ENCODE measurements at regions not wholly inside any gene's neighbourhood (a gene's known extent, or its start where the extent isn't known, plus 50 kb on each side); places are given as distances from the start of the nearest gene placed in this dataset.

DNA sequence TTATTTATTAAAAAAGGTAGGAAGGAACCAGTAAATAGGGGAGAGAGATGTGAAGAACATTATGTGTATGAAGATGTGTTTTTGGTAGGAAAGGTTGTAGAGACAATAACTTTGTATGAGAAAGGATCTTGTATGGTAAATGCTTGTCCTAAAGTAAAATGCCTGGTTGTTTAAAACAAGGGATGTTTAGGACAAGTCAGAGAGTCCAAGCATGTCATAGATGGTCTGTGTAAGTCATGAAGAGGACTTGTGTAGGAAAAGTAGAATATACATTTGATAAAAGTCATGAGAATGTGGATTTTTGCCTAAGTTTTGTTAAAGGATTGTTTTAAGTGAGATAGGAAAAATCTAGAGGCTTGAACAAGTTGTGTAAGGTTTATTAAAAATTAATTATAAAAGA lies 325.1 kb downstream of the CDH26 start:
- intact Hi-C loops (cut with DNase I), result no loop called here
- DNase-seq (no peak), ATAC-seq (ENCODE audit: poor library complexity) (no peak)

DNA sequence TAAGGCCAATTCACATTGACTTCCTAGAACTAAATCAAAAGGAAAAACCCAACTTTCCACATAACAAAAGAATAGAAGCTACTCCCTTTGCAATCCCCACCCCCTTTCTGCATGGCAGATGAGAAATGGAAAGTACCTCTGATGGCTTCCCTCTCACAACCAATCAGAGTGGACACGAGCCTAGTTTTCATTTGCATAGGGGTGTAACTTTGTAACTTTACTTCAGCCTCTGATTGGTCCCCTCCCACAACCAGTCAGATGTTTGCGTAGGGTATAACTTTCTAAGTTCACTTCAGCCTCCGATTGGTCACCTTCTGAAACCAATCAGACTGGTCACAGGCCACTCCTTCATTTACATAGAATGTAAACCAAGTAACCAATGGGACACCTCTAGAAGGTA lies 328.5 kb downstream of the CDH26 start:
- intact Hi-C loops (cut with DNase I), result no loop called here
- no peak for DNase-seq
- ATAC-seq (ENCODE audit: poor library complexity), result no peak

DNA sequence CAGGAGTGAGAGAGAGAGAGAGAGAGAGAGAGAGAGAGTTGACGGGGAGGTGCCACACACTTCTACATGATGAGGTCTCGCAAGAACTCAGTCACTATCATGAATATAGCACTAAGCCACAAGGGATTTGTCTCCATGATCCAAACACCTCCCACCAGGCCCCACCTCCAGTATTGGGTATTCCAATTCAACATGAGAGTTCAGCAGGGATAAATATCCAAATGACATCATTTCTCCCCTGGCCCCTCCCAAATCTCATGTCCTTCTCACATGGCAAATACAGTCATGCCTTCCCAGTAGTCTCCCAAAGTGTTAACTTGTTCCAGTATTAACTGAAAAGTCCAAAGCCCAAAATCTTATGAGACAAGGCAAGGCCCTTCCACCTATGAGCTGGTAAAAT lies 330.7 kb downstream of the CDH26 start:
- DNase-seq, result no peak

GRCh38 chr20:60292001-60292520 lies 333.8 kb downstream of the CDH26 start:
- ATAC-seq (ENCODE audit: poor library complexity), result no peak
- intact Hi-C loops (cut with DNase I), result no loop called here
- no peak for DNase-seq

More for the DNA sequence above, 330.7 kb downstream of the CDH26 start:
- no peak for ATAC-seq (ENCODE audit: poor library complexity)
- intact Hi-C loops (cut with DNase I), result no loop called here

- no peak for DNase-seq
- intact Hi-C loops (cut with DNase I), result no loop called here
- ATAC-seq (ENCODE audit: poor library complexity), result no peak
These were observed 336.4 kb downstream of the CDH26 start for GRCh38 chr20:60294632-60295031.

DNA sequence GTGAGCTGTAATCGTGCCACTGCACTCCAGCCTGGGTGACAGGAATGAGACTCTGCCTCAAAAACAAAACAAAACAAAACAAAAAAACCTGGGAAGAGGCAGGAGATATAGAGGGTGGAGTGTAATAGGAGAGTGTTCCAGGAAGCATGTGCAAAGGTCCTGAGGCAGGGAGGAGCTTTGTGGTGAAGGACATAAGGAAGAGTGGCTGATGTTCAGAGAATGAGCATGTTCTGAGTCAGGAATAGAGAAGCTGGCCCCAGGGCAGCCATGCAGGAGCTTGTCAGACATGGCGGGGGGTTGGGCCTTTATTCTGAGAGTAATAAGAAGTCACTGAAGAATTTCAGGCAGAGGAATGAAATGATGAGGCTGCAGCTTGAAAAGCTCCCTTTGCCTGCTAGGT lies 337.0 kb downstream of the CDH26 start:
- DNase-seq (no peak), ATAC-seq (ENCODE audit: poor library complexity) (no peak)
- intact Hi-C loops (cut with DNase I), result no loop called here

GRCh38 chr20:60297649-60298048 lies 339.4 kb downstream of the CDH26 start:
- DNase-seq (no peak), ATAC-seq (ENCODE audit: poor library complexity) (no peak)
- intact Hi-C loops (cut with DNase I), result no loop called here

DNA sequence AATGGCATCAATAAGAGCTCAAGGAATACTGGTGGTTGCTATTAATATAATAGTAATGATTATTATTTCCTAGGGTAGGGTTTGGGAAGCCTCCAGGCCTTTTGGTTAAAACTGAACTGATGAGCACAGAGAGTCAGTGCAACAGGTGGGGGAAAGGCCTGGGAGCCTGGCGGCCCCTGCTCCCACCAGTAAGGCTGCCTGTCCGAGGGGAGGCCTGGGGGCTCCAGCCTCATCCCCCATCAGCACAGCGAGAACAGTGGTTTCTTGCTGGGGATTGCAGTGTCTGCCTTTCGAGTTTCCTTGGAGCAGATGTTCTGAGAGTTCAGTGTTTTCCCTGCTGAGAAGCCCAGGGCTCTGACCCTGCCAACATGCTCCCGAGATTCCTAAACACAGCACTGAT lies 340.4 kb downstream of the CDH26 start:
- intact Hi-C loops (cut with DNase I), result no loop called here
- DNase-seq (no peak), ATAC-seq (ENCODE audit: poor library complexity) (no peak)

GRCh38 chr20:60299951-60300350 lies 341.7 kb downstream of the CDH26 start:
- DNase-seq (no peak), ATAC-seq (ENCODE audit: poor library complexity) (no peak)
- intact Hi-C loops (cut with DNase I), result no loop called here

- intact Hi-C loops (cut with DNase I), result no loop called here
- DNase-seq, result no peak
These were observed 342.2 kb downstream of the CDH26 start for GRCh38 chr20:60300374-60300773.

GRCh38 chr20:60302875-60303274 lies 344.7 kb downstream of the CDH26 start:
- no peak for DNase-seq
- intact Hi-C loops (cut with DNase I), result no loop called here
- no peak for ATAC-seq (ENCODE audit: poor library complexity)

More at GRCh38 chr20:60300374-60300773, 342.2 kb downstream of the CDH26 start:
- ATAC-seq (ENCODE audit: poor library complexity), result no peak

DNA sequence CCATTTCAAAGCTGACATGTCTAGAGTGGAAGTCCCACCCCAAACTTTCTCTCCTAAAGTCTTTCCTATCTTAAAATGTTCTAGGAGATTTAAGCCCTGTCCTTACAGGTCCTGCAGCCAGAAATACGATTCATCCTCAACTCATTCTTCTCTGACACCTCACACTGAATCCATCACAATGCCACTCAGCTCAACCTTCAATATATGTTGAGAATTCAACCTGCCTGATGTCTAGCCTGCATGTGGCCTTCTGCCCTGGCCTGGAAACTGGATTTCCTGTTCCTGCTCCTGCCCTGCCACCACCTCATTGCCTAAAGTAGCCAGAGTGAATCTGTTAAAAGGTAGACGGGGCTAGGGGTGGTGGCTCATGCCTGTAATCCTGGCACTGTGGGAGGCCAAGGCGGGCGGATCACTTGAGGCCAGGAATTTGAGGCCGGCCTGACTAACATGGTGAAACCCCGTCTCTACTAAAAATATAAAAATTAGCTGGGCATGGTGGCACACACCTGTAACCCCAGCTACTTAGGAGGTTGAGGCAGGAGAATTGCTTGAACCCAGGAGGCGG lies 345.9 kb downstream of the CDH26 start:
- intact Hi-C loops (cut with DNase I), result no loop called here
- no peak for ATAC-seq (ENCODE audit: poor library complexity)

DNA sequence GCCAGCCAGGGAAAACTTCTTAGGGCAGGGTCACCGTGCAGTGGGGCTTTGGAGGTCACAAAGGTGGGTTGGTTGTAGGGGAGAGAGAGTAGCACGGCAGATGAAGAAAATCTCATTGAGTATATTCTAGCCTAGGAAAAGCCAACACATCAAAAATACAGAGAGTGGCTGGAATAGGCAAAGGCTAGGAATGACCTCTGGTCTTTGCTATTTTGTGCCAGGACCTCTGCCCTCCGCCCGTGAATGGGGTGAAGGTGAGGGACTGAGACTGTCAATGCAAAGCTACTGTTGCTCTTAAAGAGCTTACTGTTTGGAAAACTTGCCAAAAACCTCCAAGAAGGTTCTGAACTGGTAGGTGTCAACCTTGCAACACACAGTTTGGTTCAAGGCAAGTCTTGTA lies 346.7 kb downstream of the CDH26 start:
- ATAC-seq (ENCODE audit: poor library complexity) (no peak), DNase-seq (no peak)
- intact Hi-C loops (cut with DNase I), result no loop called here

More for the DNA sequence above, 345.9 kb downstream of the CDH26 start:
- no peak for DNase-seq

GRCh38 chr20:60306105-60306504 lies 347.9 kb downstream of the CDH26 start:
- intact Hi-C loops (cut with DNase I), result no loop called here
- DNase-seq (no peak), ATAC-seq (ENCODE audit: poor library complexity) (peak; percentile 52)

DNA sequence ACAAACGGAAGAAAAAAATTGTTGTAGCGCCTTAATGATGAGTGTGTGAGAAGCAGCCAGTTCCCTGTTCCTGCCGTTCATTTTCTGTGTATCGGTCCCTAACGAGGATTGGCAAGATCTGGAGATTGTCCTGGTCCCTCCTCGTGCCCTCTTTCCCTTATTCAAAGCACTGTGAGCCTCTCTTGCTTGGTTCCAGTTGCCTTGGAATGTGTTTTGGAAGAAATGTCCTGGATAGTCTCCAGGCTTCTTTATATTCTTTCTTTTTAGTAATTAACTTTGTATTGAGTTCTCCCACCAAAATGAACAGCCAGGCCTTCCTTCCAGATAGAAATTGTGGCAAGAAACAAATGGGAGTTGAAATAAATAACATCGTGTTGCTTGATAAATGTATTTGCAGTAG lies 348.3 kb downstream of the CDH26 start:
- intact Hi-C loops (cut with DNase I), result no loop called here
- no peak for ATAC-seq (ENCODE audit: poor library complexity)
- no peak for DNase-seq

DNA sequence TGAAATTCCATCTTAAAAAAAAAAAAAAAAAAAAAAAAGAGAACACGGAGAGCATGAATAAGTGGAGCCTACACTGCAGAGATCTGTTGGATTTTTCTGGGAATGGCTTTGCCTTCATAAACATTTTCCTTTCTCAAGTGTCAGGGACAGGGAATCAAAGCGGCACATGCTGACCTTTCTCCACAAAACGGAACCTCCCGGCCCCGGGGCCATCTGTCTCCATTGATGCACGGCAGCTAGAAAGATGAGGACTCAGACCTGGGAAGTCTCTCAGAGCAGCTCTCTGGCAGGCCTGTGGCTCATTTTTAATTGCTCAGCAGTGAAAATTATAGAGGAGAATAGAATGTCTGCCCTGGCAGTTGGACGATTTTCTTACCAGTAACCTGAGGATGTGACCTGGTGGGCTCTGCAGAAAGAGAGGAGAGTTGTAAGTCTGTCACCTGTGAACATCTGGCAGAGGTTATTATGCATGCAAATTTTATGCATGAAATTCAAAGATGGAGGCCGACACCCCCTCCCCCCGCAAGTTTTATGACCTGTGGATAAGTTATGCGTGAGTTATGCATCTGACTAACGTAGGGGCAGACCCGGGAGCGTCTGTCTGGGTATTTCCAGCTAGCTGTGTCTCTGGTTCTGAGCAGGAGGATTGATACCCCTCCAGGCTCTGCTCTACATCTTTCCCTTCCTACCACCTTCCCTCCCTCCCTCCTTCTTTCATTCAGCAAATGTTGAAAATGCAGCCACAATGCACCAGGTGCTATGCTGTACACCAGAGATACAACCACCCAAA lies 352.5 kb downstream of the CDH26 start:
- no peak for ATAC-seq (ENCODE audit: poor library complexity)
- DNase-seq, result no peak
- intact Hi-C loops (cut with DNase I), result no loop called here

- DNase-seq (no peak), ATAC-seq (ENCODE audit: poor library complexity) (no peak)
These were observed 355.0 kb downstream of the CDH26 start for GRCh38 chr20:60313191-60313590.

GRCh38 chr20:60313614-60314013 lies 355.4 kb downstream of the CDH26 start:
- DNase-seq (no peak), ATAC-seq (ENCODE audit: poor library complexity) (no peak)
- intact Hi-C loops (cut with DNase I), result no loop called here

More at GRCh38 chr20:60313191-60313590, 355.0 kb downstream of the CDH26 start:
- intact Hi-C loops (cut with DNase I), result no loop called here

DNA sequence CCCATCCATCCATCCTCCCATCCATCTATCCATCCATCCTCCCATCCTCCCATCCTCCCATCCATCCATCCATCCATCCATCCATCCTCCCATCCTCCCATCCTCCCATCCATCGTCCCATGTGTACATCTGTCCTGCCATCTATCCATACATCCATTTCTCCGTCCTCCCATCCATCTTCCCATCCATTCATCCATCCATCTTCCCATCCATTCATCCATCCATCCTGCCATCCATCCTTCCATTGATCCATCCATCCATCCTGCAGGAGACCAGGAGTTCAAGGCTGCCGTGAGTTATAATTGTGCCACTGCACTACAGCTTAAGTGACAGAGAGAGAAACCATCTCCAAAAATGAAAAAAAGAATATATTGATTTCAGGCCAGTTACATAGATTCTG lies 356.5 kb downstream of the CDH26 start:
- ATAC-seq (ENCODE audit: poor library complexity) (no peak), DNase-seq (no peak)
- intact Hi-C loops (cut with DNase I), result no loop called here

- intact Hi-C loops (cut with DNase I), result no loop called here
- DNase-seq, result no peak
- ATAC-seq (ENCODE audit: poor library complexity), result no peak
These were observed 358.4 kb downstream of the CDH26 start for GRCh38 chr20:60316476-60317158.

Measured in Right ventricle myocardium superior (tissue), 1 donor.